ENCODE measurements at regions not wholly inside any gene's neighbourhood (a gene's known extent, or its start where the extent isn't known, plus 50 kb on each side); places are given as distances from the start of the nearest gene placed in this dataset.
A peak's percentile ranks its signal among the peaks of the same experiment; 100 is the strongest.
"Not testable (repeated sequence)": the region's sequence is repeated elsewhere in the genome, so short reads cannot be mapped to it uniquely, and the experiment has no call there.

DNA sequence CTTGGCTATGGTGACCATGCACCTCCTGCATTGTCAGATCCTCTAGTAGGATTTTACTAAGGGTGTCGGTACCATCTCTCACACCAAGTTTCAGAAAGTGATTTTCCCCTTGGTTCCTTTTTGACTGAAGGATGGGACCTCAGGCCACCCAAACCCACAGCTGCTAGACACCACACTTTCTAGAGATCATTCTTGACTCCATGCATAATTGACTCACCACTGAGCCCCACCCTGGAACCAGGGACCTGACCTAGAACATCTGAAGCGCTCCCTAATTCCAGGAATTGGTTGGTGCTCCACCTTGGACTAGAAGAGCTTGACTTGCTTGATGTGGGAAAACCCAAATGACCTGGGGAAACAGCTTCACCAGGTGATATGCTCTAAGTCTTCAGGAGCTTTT lies 206.8 kb upstream of the EGLN3 start:
- Histone ChIP-seq H3K36me3 (no peaks in the 10 kb centered on the region), H3K4me1 (no peaks in the 10 kb centered on the region), H3K4me3 (no peak overlapping the region), H3K9me3 (no peaks in the 10 kb centered on the region), H3K27me3 (no peaks in the 10 kb centered on the region), H3K27ac (no peak overlapping the region)
- DNase-seq = no peak
- TF ChIP-seq, protein P1, sequence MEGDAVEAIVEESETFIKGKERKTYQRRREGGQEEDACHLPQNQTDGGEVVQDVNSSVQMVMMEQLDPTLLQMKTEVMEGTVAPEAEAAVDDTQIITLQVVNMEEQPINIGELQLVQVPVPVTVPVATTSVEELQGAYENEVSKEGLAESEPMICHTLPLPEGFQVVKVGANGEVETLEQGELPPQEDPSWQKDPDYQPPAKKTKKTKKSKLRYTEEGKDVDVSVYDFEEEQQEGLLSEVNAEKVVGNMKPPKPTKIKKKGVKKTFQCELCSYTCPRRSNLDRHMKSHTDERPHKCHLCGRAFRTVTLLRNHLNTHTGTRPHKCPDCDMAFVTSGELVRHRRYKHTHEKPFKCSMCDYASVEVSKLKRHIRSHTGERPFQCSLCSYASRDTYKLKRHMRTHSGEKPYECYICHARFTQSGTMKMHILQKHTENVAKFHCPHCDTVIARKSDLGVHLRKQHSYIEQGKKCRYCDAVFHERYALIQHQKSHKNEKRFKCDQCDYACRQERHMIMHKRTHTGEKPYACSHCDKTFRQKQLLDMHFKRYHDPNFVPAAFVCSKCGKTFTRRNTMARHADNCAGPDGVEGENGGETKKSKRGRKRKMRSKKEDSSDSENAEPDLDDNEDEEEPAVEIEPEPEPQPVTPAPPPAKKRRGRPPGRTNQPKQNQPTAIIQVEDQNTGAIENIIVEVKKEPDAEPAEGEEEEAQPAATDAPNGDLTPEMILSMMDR (IDR thresholded peaks at IDR 0.05) = no peak
- no peak for TF ChIP-seq POLR2A (IDR thresholded peaks at IDR 0.05)

DNA sequence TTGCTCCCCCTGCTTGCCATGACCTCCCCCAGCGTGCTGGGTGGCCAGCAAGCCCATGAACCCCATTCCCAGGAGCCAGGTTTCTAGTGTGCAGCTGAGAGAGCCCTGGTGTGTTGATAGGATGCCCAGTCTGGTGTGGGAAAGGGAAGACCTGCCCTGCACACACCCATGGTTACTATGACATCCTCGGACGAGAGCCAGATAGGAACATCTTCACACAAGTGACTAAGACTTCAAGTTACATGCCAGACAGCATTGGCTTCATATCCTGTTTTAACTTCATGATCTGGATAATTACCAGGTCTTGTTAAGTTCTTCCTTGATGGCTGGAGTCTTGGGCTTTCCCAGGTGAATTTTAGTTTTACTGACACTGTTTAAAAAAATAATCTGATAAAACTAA lies 196.6 kb upstream of the EGLN3 start:
- Histone ChIP-seq H3K9me3 (no peaks in the 10 kb centered on the region), H3K4me1 (no peaks in the 10 kb centered on the region), H3K27ac (no peak overlapping the region), H3K4me3 (no peak overlapping the region), H3K36me3 (no peaks in the 10 kb centered on the region), H3K27me3 (no peaks in the 10 kb centered on the region)
- DNase-seq = no peak
- TF ChIP-seq POLR2A (IDR thresholded peaks at IDR 0.05) = no peak
- TF ChIP-seq, protein P1 (IDR thresholded peaks at IDR 0.05) = no peak

DNA sequence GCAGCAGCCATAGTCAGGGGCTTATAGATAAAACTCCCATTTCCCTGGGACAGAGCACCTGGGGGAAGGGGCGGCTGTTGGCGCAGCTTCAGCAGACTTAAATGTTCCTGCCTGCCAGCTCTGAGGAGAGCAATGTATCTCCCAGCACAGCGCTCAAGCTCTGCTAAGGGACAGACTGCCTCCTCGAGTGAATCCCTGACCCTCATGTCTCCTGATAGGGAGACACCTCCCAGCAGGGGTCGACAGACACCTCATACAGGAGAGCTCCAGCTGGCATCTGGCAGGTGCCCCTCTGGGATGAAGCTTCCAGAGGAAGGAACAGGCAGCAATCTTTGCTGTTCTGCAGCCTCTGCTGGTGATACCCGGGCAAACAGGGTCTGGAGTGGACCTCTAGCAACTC lies 189.3 kb upstream of the EGLN3 start:
- H3K27ac ChIP-seq, H3K27me3 ChIP-seq, H3K36me3 ChIP-seq, H3K9me3 ChIP-seq, DNase-seq: not testable (repeated sequence)
- H3K4me3 ChIP-seq = peak overlapping the region in 1 of 4 donors; percentile 6
- H3K4me1 ChIP-seq = peaks cover 0 to 13% (median 0%) of the 10 kb centered on the region in 4 donors

DNA sequence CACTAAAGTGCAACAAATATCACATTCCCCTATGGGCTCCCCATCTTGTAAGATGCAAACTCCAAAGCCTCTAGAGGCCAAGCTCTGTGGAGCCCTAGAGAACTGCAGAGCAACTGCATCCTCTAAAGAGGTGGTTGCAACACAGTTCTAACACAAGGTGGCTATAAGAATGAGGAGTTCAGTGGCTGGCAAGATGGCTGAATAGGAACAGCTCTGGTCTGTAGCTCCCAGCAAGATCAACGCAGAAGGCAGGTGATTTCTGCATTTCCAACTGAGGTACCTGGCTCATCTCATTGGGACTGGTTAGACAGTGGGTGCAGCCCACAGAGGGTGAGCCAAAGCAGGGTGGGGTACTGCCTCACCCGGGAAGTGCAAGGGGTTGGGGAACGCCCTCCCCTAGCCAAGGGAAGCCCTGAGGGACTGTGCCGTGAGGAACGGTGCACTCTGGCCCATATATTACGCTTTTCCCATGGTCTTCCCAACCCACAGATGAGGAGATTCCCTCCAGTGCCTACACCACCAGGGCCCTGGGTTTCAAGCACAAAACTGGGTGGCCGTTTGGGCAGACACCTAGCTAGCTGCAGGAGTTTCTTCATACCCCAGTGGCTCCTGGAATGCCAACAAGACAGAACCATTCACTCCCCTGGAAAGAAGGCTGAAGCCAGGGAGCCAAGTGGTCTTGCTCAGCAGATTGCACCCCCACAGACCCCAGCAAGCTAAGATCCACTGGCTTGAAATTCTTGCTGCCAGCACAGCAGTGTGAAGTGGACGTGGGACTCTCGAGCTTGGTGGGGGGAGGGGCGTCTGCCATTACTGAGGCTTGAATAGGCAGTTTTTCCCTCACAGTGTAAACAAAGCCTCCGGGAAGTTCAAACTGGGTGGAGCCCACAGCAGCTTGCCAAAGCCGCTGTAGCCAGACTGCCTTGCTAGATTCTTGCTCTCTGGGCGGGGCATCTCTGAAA lies 188.6 kb upstream of the EGLN3 start:
- not testable (repeated sequence) for H3K27me3 ChIP-seq, H3K36me3 ChIP-seq, H3K27ac ChIP-seq, H3K9me3 ChIP-seq
- peak overlapping the region in 1 of 4 donors; percentile 6 for H3K4me3 ChIP-seq
- peaks cover 0 to 13% (median 0%) of the 10 kb centered on the region in 4 donors for H3K4me1 ChIP-seq
- peak in 2 of 3 donors; percentile 72 to 74 for DNase-seq

DNA sequence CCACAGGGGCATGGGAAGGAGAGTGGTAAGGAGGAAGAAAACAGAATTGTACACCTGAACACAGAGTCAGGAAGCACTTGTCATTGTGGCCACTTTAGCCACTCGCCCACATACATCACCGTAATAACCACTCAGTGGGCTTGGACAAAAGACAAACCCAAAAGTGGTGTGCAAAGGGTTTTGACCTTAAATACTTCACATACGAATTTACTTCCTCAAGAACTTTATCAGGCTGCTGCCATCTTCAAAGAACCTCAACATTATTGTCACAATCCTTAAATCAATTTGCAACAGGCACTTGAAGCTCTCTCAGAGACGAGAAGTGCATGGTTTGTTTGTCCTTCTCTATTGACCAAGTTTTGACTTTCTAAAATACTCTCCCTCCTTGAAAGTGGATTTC lies 187.3 kb upstream of the EGLN3 start:
- no peaks in the 10 kb centered on the region for H3K36me3 ChIP-seq
- no peaks in the 10 kb centered on the region for H3K9me3 ChIP-seq
- H3K27ac ChIP-seq = no peak overlapping the region
- no peaks in the 10 kb centered on the region for H3K27me3 ChIP-seq
- no peak overlapping the region for H3K4me3 ChIP-seq
- no peak for DNase-seq
- H3K4me1 ChIP-seq = peaks cover 0 to 13% (median 0%) of the 10 kb centered on the region in 4 donors
- no peak for TF ChIP-seq POLR2A (IDR thresholded peaks at IDR 0.05)
- TF ChIP-seq, protein P1 (IDR thresholded peaks at IDR 0.05) = no peak

DNA sequence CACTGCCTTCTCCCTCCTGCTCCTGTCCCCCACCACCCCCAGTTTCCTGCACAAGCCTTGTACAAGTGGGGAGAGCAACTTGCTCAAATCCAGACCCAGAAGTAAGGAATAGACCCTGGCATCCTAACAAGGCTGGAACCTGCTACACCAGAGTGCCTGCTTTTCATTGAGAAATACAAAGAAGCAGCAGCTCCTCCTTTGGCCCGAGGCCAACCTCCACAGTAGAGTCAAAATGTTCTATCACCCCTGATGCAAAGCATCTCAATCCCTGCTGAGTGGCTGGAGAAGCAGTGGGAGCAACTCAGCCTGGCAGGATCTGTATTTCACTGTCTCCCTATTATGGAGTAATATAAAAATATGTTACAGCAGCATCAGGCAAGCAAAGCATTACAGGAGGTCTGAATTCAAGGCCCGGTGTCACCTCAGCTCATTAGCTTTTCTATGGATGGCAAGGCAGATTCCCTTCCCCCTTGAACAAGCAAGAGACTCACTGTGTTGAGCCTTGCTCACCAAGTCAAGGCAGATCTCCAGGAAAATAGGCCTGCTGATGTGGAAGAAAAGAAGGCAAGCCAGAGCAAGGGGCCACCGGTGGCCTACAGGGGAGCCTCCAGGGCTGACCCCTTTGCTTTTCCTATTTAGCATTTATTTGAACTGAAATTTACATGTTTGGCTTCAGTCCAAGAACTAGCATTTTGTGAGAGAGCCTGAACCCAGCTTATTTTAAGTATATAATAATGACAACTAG lies 186.3 kb upstream of the EGLN3 start:
- no peak for DNase-seq
- H3K9me3 ChIP-seq = no peaks in the 10 kb centered on the region

More for the DNA sequence above, 186.3 kb upstream of the EGLN3 start:
- TF ChIP-seq, protein P1 (IDR thresholded peaks at IDR 0.05) = no peak
- no peak for TF ChIP-seq POLR2A (IDR thresholded peaks at IDR 0.05)
- Histone ChIP-seq H3K4me3 (no peak overlapping the region), H3K27me3 (no peaks in the 10 kb centered on the region), H3K36me3 (no peaks in the 10 kb centered on the region), H3K27ac (no peak overlapping the region), H3K4me1 (peaks cover 0 to 13% (median 0%) of the 10 kb centered on the region in 4 donors)

Data from Peyer's patch (tissue), 4 donors.